Heart left ventricle (tissue), 13 donors: ENCODE measurements at regions not wholly inside any gene's neighbourhood (a gene's known extent, or its start where the extent isn't known, plus 50 kb on each side); places are given as distances from the start of the nearest gene placed in this dataset.

Experiments used
- CTCF ChIP-seq, 12 donors: fragments of 200-600 bp; sonication (generic) in 4 of 12; IDR thresholded peaks; one replicate each; pipeline versions ENCODE4 v1.5.0 to v1.8.0; 2018 to 2022; ENCODE audit warnings: antibody characterized with exemption in 12 of 12, mild to moderate bottlenecking in 5 of 12
- POLR2A ChIP-seq, 2 donors: fragments of 450-650 bp; IDR thresholded peaks; one replicate each; pipeline ENCODE4 v1.6.1; 2017; ENCODE audit warnings: antibody characterized with exemption in 2 of 2, mild to moderate bottlenecking in 2 of 2, moderate library complexity in 2 of 2
- donor health status: ischemic (EF 13 %, LVEDD 7.1; RV severe dilation, severe dysfunction).
- donor health status: DM: no; HTN: yes; CAD: no.
- donor health status: DM: no; HTN: no; CAD: no.
- donor health status: ischemic (EF 25% LVEDD 6.9; RV normal size, moderate dysfunction).
- donor health status: ischemic (EF 25% LVEDD 5.7; RV mildly dilated, moderate dysfunction).
- donor health status: ischemic (EF 35%, LVEDD 5.7; RV mildly dilated, moderate dysfunction).
- donor health status: nonischemic (EF 11% LVEDD 7.7; RV severe dilation, severe dysfunction).
- donor health status: DM: yes; HTN: yes; CAD: no.
- donor health status: PGD.
- donor health status: ischemic (EF 29% LVEDD 5.4; RV normal size, mild dysfunction).
- donor health status: nonischemic (EF 23%, LVEDD 6.1; RV moderate dilation, normal function).

GRCh38 chr15:35768949-35769348 lies 223.0 kb upstream of the DPH6 start:
- TF ChIP-seq CTCF (IDR thresholded peaks at IDR 0.05) (no peak), POLR2A (IDR thresholded peaks at IDR 0.05) (no peak)
